ENCODE measurements at regions not wholly inside any gene's neighbourhood (a gene's known extent, or its start where the extent isn't known, plus 50 kb on each side); places are given as distances from the start of the nearest gene placed in this dataset.
"Not testable (repeated sequence)": the region's sequence is repeated elsewhere in the genome, so short reads cannot be mapped to it uniquely, and the experiment has no call there.

DNA sequence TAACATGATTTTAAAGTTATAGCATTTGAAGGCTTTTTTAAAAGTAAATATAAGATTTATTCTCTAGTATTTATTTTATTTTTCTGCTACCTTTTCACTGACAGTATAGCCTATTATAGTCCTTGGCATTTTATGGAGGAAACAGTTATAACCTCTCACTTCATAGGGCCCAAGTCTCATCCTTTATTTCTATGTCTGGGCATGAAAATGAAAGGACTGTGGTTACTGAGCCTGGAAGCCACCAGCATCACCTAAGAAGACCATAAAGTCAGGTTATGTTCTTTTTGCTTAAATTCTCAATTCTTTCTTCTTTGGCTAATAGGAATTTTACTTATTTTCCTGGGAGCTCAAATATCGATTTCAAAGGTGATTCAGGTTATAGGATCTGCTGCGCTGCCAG, 494.7 kb upstream of the TECRL start:
- ATAC-seq (ENCODE audit: insufficient read depth, low FRiP score): no peak
- Histone ChIP-seq H3K9ac (ENCODE audit: insufficient read depth in 1 of 2, low read length in 2 of 2) (no peak overlapping the region), H3K4me3 (no peak overlapping the region), H3K27ac (ENCODE audit: low read depth in 1 of 2, low read length in 1 of 2) (no peak overlapping the region), H3K9me3 (ENCODE audit: control insufficient read depth in 4 of 4, insufficient read depth in 3 of 4, low read length in 3 of 4) (peaks cover 0 to 4% (median 0%) of the 10 kb centered on the region in 4 donors), H3K36me3 (ENCODE audit: control insufficient read depth in 4 of 4, insufficient read depth in 4 of 4, low read length in 4 of 4) (no peaks in the 10 kb centered on the region), H3K4me1 (ENCODE audit: control insufficient read depth in 5 of 5, insufficient read depth in 5 of 5, low read length in 5 of 5) (no peaks in the 10 kb centered on the region), H3K27me3 (ENCODE audit: control insufficient read depth in 3 of 3, insufficient read depth in 3 of 3, low read length in 2 of 3) (no peaks in the 10 kb centered on the region)
- DNase-seq: no peak
- TF ChIP-seq, protein P1, sequence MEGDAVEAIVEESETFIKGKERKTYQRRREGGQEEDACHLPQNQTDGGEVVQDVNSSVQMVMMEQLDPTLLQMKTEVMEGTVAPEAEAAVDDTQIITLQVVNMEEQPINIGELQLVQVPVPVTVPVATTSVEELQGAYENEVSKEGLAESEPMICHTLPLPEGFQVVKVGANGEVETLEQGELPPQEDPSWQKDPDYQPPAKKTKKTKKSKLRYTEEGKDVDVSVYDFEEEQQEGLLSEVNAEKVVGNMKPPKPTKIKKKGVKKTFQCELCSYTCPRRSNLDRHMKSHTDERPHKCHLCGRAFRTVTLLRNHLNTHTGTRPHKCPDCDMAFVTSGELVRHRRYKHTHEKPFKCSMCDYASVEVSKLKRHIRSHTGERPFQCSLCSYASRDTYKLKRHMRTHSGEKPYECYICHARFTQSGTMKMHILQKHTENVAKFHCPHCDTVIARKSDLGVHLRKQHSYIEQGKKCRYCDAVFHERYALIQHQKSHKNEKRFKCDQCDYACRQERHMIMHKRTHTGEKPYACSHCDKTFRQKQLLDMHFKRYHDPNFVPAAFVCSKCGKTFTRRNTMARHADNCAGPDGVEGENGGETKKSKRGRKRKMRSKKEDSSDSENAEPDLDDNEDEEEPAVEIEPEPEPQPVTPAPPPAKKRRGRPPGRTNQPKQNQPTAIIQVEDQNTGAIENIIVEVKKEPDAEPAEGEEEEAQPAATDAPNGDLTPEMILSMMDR (IDR thresholded peaks at IDR 0.05; ENCODE audit: control extremely low read depth, extremely low read depth): no peak
- WGBS, 2 donors: 88 to 92% methylated on average over 2 of the region's 2 CpGs

GRCh38 chr4:64899563-64899962, 490.3 kb upstream of the TECRL start:
- Histone ChIP-seq H3K9ac (ENCODE audit: insufficient read depth in 1 of 2, low read length in 2 of 2) (no peak overlapping the region), H3K36me3 (ENCODE audit: control insufficient read depth in 4 of 4, insufficient read depth in 4 of 4, low read length in 4 of 4) (no peaks in the 10 kb centered on the region), H3K4me3 (no peak overlapping the region), H3K27ac (ENCODE audit: low read depth in 1 of 2, low read length in 1 of 2) (no peak overlapping the region), H3K27me3 (ENCODE audit: control insufficient read depth in 3 of 3, insufficient read depth in 3 of 3, low read length in 2 of 3) (no peaks in the 10 kb centered on the region), H3K9me3 (ENCODE audit: control insufficient read depth in 4 of 4, insufficient read depth in 3 of 4, low read length in 3 of 4) (no peaks in the 10 kb centered on the region), H3K4me1 (ENCODE audit: control insufficient read depth in 5 of 5, insufficient read depth in 5 of 5, low read length in 5 of 5) (peaks cover 0 to 5% (median 0%) of the 10 kb centered on the region in 5 donors)
- DNase-seq: peak in 2 of 3 donors; percentile 30 to 69
- no peak for ATAC-seq (ENCODE audit: insufficient read depth, low FRiP score)
- TF ChIP-seq, protein P1 (IDR thresholded peaks at IDR 0.05; ENCODE audit: control extremely low read depth, extremely low read depth): no peak

DNA sequence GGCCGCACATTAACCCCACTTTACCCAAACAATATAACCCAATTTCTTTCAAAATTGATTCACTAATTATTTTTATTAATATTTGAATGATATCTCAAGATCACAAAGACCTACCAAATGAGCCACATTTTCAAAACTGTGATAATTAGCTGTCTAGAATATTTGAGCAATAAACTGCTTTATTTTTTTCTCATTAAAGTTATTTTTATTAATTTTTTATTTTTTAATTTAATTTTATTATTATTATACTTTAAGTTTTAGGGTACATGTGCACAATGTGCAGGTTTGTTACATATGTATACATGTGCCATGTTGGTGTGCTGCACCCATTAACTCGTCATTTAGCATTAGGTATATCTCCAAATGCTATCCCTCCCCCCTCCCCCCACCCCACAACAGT, 489.8 kb upstream of the TECRL start:
- H3K36me3 ChIP-seq (ENCODE audit: control insufficient read depth in 4 of 4, insufficient read depth in 4 of 4, low read length in 4 of 4); H3K27me3 ChIP-seq (ENCODE audit: control insufficient read depth in 3 of 3, insufficient read depth in 3 of 3, low read length in 2 of 3): not testable (repeated sequence)
- 94 to 95% methylated on average over 1 of the region's 2 CpGs for WGBS, 2 donors

GRCh38 chr4:64897683-64898082, 488.4 kb upstream of the TECRL start:
- Histone ChIP-seq H3K9me3 (ENCODE audit: control insufficient read depth in 4 of 4, insufficient read depth in 3 of 4, low read length in 3 of 4) (peaks cover 0 to 1% (median 0%) of the 10 kb centered on the region in 4 donors), H3K4me3 (no peak overlapping the region), H3K9ac (ENCODE audit: insufficient read depth in 1 of 2, low read length in 2 of 2) (no peak overlapping the region), H3K4me1 (ENCODE audit: control insufficient read depth in 5 of 5, insufficient read depth in 5 of 5, low read length in 5 of 5) (peaks cover 0 to 5% (median 0%) of the 10 kb centered on the region in 5 donors), H3K36me3 (ENCODE audit: control insufficient read depth in 4 of 4, insufficient read depth in 4 of 4, low read length in 4 of 4) (no peaks in the 10 kb centered on the region), H3K27ac (ENCODE audit: low read depth in 1 of 2, low read length in 1 of 2) (no peak overlapping the region), H3K27me3 (ENCODE audit: control insufficient read depth in 3 of 3, insufficient read depth in 3 of 3, low read length in 2 of 3) (no peaks in the 10 kb centered on the region)
- 75 to 84% methylated on average over 4 of the region's 4 CpGs for WGBS, 2 donors
- TF ChIP-seq, protein P1 (IDR thresholded peaks at IDR 0.05; ENCODE audit: control extremely low read depth, extremely low read depth): no peak
- ATAC-seq (ENCODE audit: insufficient read depth, low FRiP score) (no peak), DNase-seq (no peak)

More for the DNA sequence above, 489.8 kb upstream of the TECRL start:
- H3K4me3 ChIP-seq; H3K27ac ChIP-seq (ENCODE audit: low read depth in 1 of 2, low read length in 1 of 2); ATAC-seq (ENCODE audit: insufficient read depth, low FRiP score); H3K4me1 ChIP-seq (ENCODE audit: control insufficient read depth in 5 of 5, insufficient read depth in 5 of 5, low read length in 5 of 5); DNase-seq; H3K9ac ChIP-seq (ENCODE audit: insufficient read depth in 1 of 2, low read length in 2 of 2); H3K9me3 ChIP-seq (ENCODE audit: control insufficient read depth in 4 of 4, insufficient read depth in 3 of 4, low read length in 3 of 4): not testable (repeated sequence)
